K562 (cell line): ENCODE measurements at regions not wholly inside any gene's neighbourhood (a gene's known extent, or its start where the extent isn't known, plus 50 kb on each side); places are given as distances from the start of the nearest gene placed in this dataset.

Experiments
- ARID2 ChIP-seq: fragments of 450-650 bp; IDR thresholded peaks from 2 replicates; pipeline ENCODE4 v1.6.1; 2017; ENCODE audit warnings: antibody characterized with exemption, mild to moderate bottlenecking
- COPS2 ChIP-seq: fragments of 450-650 bp; conservative IDR thresholded peaks from 2 replicates; pipeline ENCODE4 v1.6.1; 2016; ENCODE audit warnings: mild to moderate bottlenecking, moderate library complexity
- CXXC5 ChIP-seq: fragments of 250-450 bp; sonication (Bioruptor Pico); IDR thresholded peaks from 2 replicates; pipeline ENCODE4 v1.8.0; 2022; ENCODE audit warnings: inconsistent platforms, mild to moderate bottlenecking, moderate library complexity
- HNRNPL ChIP-seq: fragments of 200-400 bp; formaldehyde crosslinking; IDR thresholded peaks from 2 replicates; pipeline ENCODE4 v1.6.1; 2017; ENCODE audit warnings: low read depth, mild to moderate bottlenecking, low read length
- MAFG ChIP-seq: fragments of 450-650 bp; conservative IDR thresholded peaks from 2 replicates; pipeline ENCODE4 v1.6.1; 2016; ENCODE audit warnings: missing genetic modification characterization, missing compliant biosample characterization
- PCBP2 ChIP-seq: fragments of 200-400 bp; formaldehyde crosslinking; IDR thresholded peaks from 2 replicates; pipeline ENCODE4 v1.6.1; 2018; ENCODE audit warnings: low read length, low read depth, mild to moderate bottlenecking, moderate library complexity; ENCODE audit not compliant: poor library complexity, severe bottlenecking
- PHTF2 ChIP-seq: fragments of 250-450 bp; sonication (Bioruptor Pico); IDR thresholded peaks from 2 replicates; pipeline ENCODE4 v1.5.0; 2021; ENCODE audit warnings: mild to moderate bottlenecking
- POLR3A ChIP-seq: IDR thresholded peaks from 2 replicates; pipeline ENCODE4 v1.6.1; 2011; ENCODE audit warnings: borderline replicate concordance, mild to moderate bottlenecking, moderate library complexity; ENCODE audit not compliant: insufficient read length, insufficient read depth; ENCODE audit errors: extremely low read depth
- PTBP1 ChIP-seq: fragments of 200-400 bp; formaldehyde crosslinking; IDR thresholded peaks from 2 replicates; pipeline ENCODE4 v1.6.1; 2017; ENCODE audit warnings: low read depth, low read length
- RAD51 ChIP-seq: fragments of 450-650 bp; IDR thresholded peaks from 2 replicates; pipeline ENCODE4 v1.7.1; 2016; ENCODE audit warnings: low read depth, mild to moderate bottlenecking, borderline replicate concordance
- RBM14 ChIP-seq: fragments of 200-400 bp; formaldehyde crosslinking; IDR thresholded peaks from 2 replicates; pipeline ENCODE4 v1.6.1; 2018; ENCODE audit warnings: low read depth, mild to moderate bottlenecking, low read length, moderate library complexity, borderline replicate concordance; ENCODE audit not compliant: insufficient read depth
- RHOXF2B ChIP-seq: fragments of 250-450 bp; sonication (Bioruptor Pico); conservative IDR thresholded peaks from 2 replicates; pipeline ENCODE4 v1.5.1; 2021
- SAP30 ChIP-seq: fragments of 200-600 bp; sonication (generic); IDR thresholded peaks from 2 replicates; pipeline ENCODE4 v1.6.1; 2012; ENCODE audit warnings: borderline replicate concordance, low read depth, mild to moderate bottlenecking, moderate library complexity, low read length, control low read depth, inconsistent platforms; ENCODE audit not compliant: insufficient read depth, poor library complexity, severe bottlenecking
- SIRT6 ChIP-seq: IDR thresholded peaks from one replicate; pipeline ENCODE4 v1.6.1; 2012; ENCODE audit warnings: low read depth, mild to moderate bottlenecking, control low read depth, inconsistent platforms, low read length, moderate library complexity
- TAL1 ChIP-seq: fragments of 450-650 bp; IDR thresholded peaks from 2 replicates; pipeline ENCODE4 v1.6.1; 2016; ENCODE audit warnings: mild to moderate bottlenecking
- ZNF165 ChIP-seq: fragments of 250-450 bp; sonication (Bioruptor Pico); IDR thresholded peaks from 2 replicates; pipeline ENCODE4 v1.4.0; 2020; ENCODE audit warnings: borderline replicate concordance
- TF ChIP-seq, protein P1 (sequence below): sonication (generic); formaldehyde crosslinking; IDR thresholded peaks from 2 replicates; pipeline ENCODE4 v1.8.0; 2023; ENCODE audit warnings: missing genetic modification reagents, mild to moderate bottlenecking, borderline replicate concordance
- TF ChIP-seq, protein P2 (sequence below): sonication (generic); formaldehyde crosslinking; IDR thresholded peaks from 2 replicates; pipeline ENCODE4 v1.8.0; 2023; ENCODE audit warnings: mild to moderate bottlenecking, missing genetic modification reagents

DNA sequence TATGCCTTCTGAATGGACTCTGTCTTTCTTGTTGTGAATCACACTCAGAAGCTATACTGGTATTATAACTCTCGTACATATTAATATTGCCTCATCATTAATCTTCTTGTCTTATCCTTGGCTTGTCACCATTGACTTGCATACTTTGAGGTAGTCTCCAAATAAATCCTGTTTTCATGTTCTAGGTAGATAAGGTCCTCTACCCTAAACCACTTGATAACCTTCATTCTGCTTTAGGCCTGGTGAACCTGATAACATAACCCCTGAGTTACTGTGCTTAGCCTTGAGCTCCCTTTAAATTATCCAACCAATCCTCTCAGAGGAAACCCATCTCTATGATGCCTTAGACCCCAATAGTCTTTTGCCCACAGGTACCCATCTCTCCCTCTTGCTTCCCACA is 1162.3 kb downstream of the SLITRK1 start (continued):
- TF ChIP-seq MAFG (tag) (no peak), PHTF2 (CRISPR knock-in tag) (no peak), CXXC5 (no peak), RHOXF2B (no peak), TAL1 (peak; percentile 49), ARID2 (no peak), RBM14 (no peak), PTBP1 (no peak), RAD51 (no peak), COPS2 (no peak), PCBP2 (no peak), HNRNPL (no peak), SIRT6 (no peak), ZNF165 (no peak), POLR3A (no peak), SAP30 (no peak)
- TF ChIP-seq, protein P1, sequence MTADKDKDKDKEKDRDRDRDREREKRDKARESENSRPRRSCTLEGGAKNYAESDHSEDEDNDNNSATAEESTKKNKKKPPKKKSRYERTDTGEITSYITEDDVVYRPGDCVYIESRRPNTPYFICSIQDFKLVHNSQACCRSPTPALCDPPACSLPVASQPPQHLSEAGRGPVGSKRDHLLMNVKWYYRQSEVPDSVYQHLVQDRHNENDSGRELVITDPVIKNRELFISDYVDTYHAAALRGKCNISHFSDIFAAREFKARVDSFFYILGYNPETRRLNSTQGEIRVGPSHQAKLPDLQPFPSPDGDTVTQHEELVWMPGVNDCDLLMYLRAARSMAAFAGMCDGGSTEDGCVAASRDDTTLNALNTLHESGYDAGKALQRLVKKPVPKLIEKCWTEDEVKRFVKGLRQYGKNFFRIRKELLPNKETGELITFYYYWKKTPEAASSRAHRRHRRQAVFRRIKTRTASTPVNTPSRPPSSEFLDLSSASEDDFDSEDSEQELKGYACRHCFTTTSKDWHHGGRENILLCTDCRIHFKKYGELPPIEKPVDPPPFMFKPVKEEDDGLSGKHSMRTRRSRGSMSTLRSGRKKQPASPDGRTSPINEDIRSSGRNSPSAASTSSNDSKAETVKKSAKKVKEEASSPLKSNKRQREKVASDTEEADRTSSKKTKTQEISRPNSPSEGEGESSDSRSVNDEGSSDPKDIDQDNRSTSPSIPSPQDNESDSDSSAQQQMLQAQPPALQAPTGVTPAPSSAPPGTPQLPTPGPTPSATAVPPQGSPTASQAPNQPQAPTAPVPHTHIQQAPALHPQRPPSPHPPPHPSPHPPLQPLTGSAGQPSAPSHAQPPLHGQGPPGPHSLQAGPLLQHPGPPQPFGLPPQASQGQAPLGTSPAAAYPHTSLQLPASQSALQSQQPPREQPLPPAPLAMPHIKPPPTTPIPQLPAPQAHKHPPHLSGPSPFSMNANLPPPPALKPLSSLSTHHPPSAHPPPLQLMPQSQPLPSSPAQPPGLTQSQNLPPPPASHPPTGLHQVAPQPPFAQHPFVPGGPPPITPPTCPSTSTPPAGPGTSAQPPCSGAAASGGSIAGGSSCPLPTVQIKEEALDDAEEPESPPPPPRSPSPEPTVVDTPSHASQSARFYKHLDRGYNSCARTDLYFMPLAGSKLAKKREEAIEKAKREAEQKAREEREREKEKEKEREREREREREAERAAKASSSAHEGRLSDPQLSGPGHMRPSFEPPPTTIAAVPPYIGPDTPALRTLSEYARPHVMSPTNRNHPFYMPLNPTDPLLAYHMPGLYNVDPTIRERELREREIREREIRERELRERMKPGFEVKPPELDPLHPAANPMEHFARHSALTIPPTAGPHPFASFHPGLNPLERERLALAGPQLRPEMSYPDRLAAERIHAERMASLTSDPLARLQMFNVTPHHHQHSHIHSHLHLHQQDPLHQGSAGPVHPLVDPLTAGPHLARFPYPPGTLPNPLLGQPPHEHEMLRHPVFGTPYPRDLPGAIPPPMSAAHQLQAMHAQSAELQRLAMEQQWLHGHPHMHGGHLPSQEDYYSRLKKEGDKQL (CRISPR knock-in tag): no peak
- TF ChIP-seq, protein P2, sequence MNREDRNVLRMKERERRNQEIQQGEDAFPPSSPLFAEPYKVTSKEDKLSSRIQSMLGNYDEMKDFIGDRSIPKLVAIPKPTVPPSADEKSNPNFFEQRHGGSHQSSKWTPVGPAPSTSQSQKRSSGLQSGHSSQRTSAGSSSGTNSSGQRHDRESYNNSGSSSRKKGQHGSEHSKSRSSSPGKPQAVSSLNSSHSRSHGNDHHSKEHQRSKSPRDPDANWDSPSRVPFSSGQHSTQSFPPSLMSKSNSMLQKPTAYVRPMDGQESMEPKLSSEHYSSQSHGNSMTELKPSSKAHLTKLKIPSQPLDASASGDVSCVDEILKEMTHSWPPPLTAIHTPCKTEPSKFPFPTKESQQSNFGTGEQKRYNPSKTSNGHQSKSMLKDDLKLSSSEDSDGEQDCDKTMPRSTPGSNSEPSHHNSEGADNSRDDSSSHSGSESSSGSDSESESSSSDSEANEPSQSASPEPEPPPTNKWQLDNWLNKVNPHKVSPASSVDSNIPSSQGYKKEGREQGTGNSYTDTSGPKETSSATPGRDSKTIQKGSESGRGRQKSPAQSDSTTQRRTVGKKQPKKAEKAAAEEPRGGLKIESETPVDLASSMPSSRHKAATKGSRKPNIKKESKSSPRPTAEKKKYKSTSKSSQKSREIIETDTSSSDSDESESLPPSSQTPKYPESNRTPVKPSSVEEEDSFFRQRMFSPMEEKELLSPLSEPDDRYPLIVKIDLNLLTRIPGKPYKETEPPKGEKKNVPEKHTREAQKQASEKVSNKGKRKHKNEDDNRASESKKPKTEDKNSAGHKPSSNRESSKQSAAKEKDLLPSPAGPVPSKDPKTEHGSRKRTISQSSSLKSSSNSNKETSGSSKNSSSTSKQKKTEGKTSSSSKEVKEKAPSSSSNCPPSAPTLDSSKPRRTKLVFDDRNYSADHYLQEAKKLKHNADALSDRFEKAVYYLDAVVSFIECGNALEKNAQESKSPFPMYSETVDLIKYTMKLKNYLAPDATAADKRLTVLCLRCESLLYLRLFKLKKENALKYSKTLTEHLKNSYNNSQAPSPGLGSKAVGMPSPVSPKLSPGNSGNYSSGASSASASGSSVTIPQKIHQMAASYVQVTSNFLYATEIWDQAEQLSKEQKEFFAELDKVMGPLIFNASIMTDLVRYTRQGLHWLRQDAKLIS (CRISPR knock-in tag): no peak
